GM18867 (cell line): ENCODE measurements at regions not wholly inside any gene's neighbourhood (a gene's known extent, or its start where the extent isn't known, plus 50 kb on each side); places are given as distances from the start of the nearest gene placed in this dataset.

ENCODE experiments used
- ATAC-seq: cut with Tn5 transposase; IDR thresholded peaks from one replicate; pipeline ENCODE4 v1.9.1; 2021; ENCODE audit warnings: mild to moderate bottlenecking, moderate library complexity; ENCODE audit not compliant: unreplicated experiment

GRCh38 chr9:11871852-11872251 is 821.3 kb upstream of the TYRP1 start:
- ATAC-seq, result no peak

- no peak for ATAC-seq
Measured at GRCh38 chr9:11872471-11872870, 820.7 kb upstream of the TYRP1 start.

- ATAC-seq, result no peak
Measured at GRCh38 chr9:11874414-11874813, 818.8 kb upstream of the TYRP1 start.

GRCh38 chr9:11892401-11892800 is 800.8 kb upstream of the TYRP1 start:
- ATAC-seq, result no peak

- ATAC-seq, result no peak
Measured at GRCh38 chr9:11893331-11893730, 799.9 kb upstream of the TYRP1 start.

- no peak for ATAC-seq
Measured at GRCh38 chr9:11894136-11894535, 799.0 kb upstream of the TYRP1 start.

GRCh38 chr9:11902610-11903009 is 790.6 kb upstream of the TYRP1 start:
- no peak for ATAC-seq

- no peak for ATAC-seq
Measured at GRCh38 chr9:11915699-11916098, 777.5 kb upstream of the TYRP1 start.

- no peak for ATAC-seq
Measured at GRCh38 chr9:11928871-11929321, 764.3 kb upstream of the TYRP1 start.

- no peak for ATAC-seq
Measured at GRCh38 chr9:11931109-11931508, 762.1 kb upstream of the TYRP1 start.

GRCh38 chr9:11931751-11932150 is 761.4 kb upstream of the TYRP1 start:
- ATAC-seq, result no peak

GRCh38 chr9:11933926-11934325 is 759.3 kb upstream of the TYRP1 start:
- no peak for ATAC-seq

- ATAC-seq, result no peak
Measured at GRCh38 chr9:11946531-11946930, 746.7 kb upstream of the TYRP1 start.

GRCh38 chr9:11962327-11962726 is 730.9 kb upstream of the TYRP1 start:
- ATAC-seq, result no peak

- no peak for ATAC-seq
Measured at GRCh38 chr9:11966786-11967185, 726.4 kb upstream of the TYRP1 start.

- ATAC-seq, result no peak
Measured at GRCh38 chr9:11968631-11969030, 724.6 kb upstream of the TYRP1 start.

- ATAC-seq, result no peak
Measured at GRCh38 chr9:11973011-11973410, 720.2 kb upstream of the TYRP1 start.

- no peak for ATAC-seq
Measured at GRCh38 chr9:11973511-11973910, 719.7 kb upstream of the TYRP1 start.

GRCh38 chr9:11992866-11993265 is 700.3 kb upstream of the TYRP1 start:
- ATAC-seq, result no peak

- no peak for ATAC-seq
Measured at GRCh38 chr9:12014488-12014887, 678.7 kb upstream of the TYRP1 start.

GRCh38 chr9:12054235-12054634 is 639.0 kb upstream of the TYRP1 start:
- ATAC-seq, result no peak

GRCh38 chr9:12056874-12057273 is 636.3 kb upstream of the TYRP1 start:
- no peak for ATAC-seq

- no peak for ATAC-seq
Measured at GRCh38 chr9:12060067-12060466, 633.1 kb upstream of the TYRP1 start.

- no peak for ATAC-seq
Measured at GRCh38 chr9:12060811-12061210, 632.4 kb upstream of the TYRP1 start.
